PC-9 (cell line): ENCODE measurements at regions not wholly inside any gene's neighbourhood (a gene's known extent, or its start where the extent isn't known, plus 50 kb on each side); places are given as distances from the start of the nearest gene placed in this dataset.

Experiments used
- BruUV-seq: library from RNA; stranded (reverse); fragments of 400-500 nt; replicated peaks from 2 replicates; lab custom pipeline; 2021; lab: Mats Ljungman, UMichigan
- CTCF ChIA-PET: fragments of 300-600 bp; sonication (Branson Sonifier 250); formaldehyde crosslinking; loops from one replicate; lab custom pipeline; 2022; ENCODE audit warnings: antibody characterized with exemption; lab: Charles Lee
- POLR2A ChIA-PET: fragments of 300-600 bp; sonication (Branson Sonifier 250); formaldehyde crosslinking; loops from one replicate; lab custom pipeline; 2022; ENCODE audit warnings: antibody characterized with exemption; ENCODE audit not compliant: unreplicated experiment; lab: Charles Lee
- DNase-seq, 2 experiments: peaks; one replicate each; pipeline versions ENCODE4 v3.0.0 to v3.0.0-alpha.2; 2015 to 2022; ENCODE audit warnings: mixed read lengths in 1 of 2
- H2AFZ ChIP-seq: fragments of 200-600 bp; sonication (generic); 2 replicates; pipeline ENCODE4 v1.8.1; 2017; ENCODE audit warnings: antibody characterized with exemption
- H3F3A ChIP-seq: fragments of 200-600 bp; sonication (generic); 2 replicates; pipeline ENCODE4 v1.8.1; 2017; ENCODE audit warnings: antibody characterized with exemption, mild to moderate bottlenecking, low read depth; ENCODE audit not compliant: insufficient read depth
- H3K27ac ChIP-seq: fragments of 200-600 bp; sonication (generic); 2 replicates; pipeline ENCODE4 v1.6.1; 2016; ENCODE audit warnings: mixed run types
- H3K27me3 ChIP-seq: fragments of 200-600 bp; sonication (generic); 2 replicates; pipeline ENCODE4 v1.6.1; 2016; ENCODE audit warnings: low read depth, mixed run types; ENCODE audit not compliant: insufficient read depth
- H3K36me3 ChIP-seq: fragments of 200-600 bp; sonication (generic); 2 replicates; pipeline ENCODE4 v1.6.1; 2016; ENCODE audit warnings: low read depth, mixed run types
- H3K4me1 ChIP-seq: fragments of 200-600 bp; sonication (generic); replicated peaks from 2 replicates; pipeline ENCODE4 v1.6.1; 2016; ENCODE audit warnings: mixed run types; ENCODE audit not compliant: insufficient read depth
- H3K4me2 ChIP-seq: fragments of 200-600 bp; sonication (generic); 2 replicates; pipeline ENCODE4 v1.6.1; 2017; ENCODE audit warnings: mixed run types
- H3K4me3 ChIP-seq: fragments of 200-600 bp; sonication (generic); 2 replicates; pipeline ENCODE4 v1.6.1; 2016; ENCODE audit warnings: mixed run types
- H3K79me2 ChIP-seq: fragments of 200-600 bp; sonication (generic); 2 replicates; pipeline ENCODE4 v1.6.1; 2017; ENCODE audit warnings: low read depth, mixed run types
- H3K9me2 ChIP-seq: fragments of 200-600 bp; sonication (generic); 2 replicates; pipeline ENCODE4 v1.8.1; 2017; ENCODE audit warnings: mild to moderate bottlenecking; ENCODE audit not compliant: insufficient read depth
- H3K9me3 ChIP-seq: fragments of 200-600 bp; sonication (generic); 2 replicates; pipeline ENCODE4 v1.8.1; 2016; ENCODE audit warnings: low read depth; ENCODE audit not compliant: insufficient read depth
- H4K20me1 ChIP-seq: fragments of 200-600 bp; sonication (generic); 2 replicates; pipeline ENCODE4 v1.8.1; 2017; ENCODE audit not compliant: insufficient read depth
- EZH2 ChIP-seq: fragments of 200-600 bp; sonication (generic); IDR thresholded peaks from 2 replicates; pipeline ENCODE4 v1.8.0; 2017; ENCODE audit warnings: antibody characterized with exemption, low read depth
- intact Hi-C: fragments of 100-400 bp; cut with micrococcal nuclease; formaldehyde crosslinking; loops from one replicate; pipeline ENCODE4 v1.10.0; 2022; ENCODE audit not compliant: unreplicated experiment
- TF ChIP-seq, protein P1 (sequence below): fragments of 200-600 bp; sonication (generic); conservative IDR thresholded peaks from 2 replicates; pipeline ENCODE4 v1.6.1; 2017; ENCODE audit warnings: mixed run types, antibody characterized with exemption, mild to moderate bottlenecking, moderate library complexity

- DNase-seq, result no peak
- Histone ChIP-seq H3K4me2 (no peak overlapping the region), H3K4me3 (no peak overlapping the region), H3K27ac (no peak overlapping the region), H3K79me2 (no peaks in the 10 kb centered on the region), H3K36me3 (no peaks in the 10 kb centered on the region), H3K9me2 (no peaks in the 10 kb centered on the region), H3K27me3 (no peaks in the 10 kb centered on the region), H4K20me1 (no peaks in the 10 kb centered on the region), H3F3A (no peaks in the 10 kb centered on the region), H3K4me1 (no peaks in the 10 kb centered on the region), H2AFZ (no peak overlapping the region), H3K9me3 (peaks cover 4% of the 10 kb centered on the region; the same call in 1 of the 2 replicates)
- intact Hi-C loops, result no loop called here
- ChIA-PET POLR2A (no interaction called here), CTCF (no interaction called here)
- no TSS peak for BruUV-seq
- TF ChIP-seq, protein P1, sequence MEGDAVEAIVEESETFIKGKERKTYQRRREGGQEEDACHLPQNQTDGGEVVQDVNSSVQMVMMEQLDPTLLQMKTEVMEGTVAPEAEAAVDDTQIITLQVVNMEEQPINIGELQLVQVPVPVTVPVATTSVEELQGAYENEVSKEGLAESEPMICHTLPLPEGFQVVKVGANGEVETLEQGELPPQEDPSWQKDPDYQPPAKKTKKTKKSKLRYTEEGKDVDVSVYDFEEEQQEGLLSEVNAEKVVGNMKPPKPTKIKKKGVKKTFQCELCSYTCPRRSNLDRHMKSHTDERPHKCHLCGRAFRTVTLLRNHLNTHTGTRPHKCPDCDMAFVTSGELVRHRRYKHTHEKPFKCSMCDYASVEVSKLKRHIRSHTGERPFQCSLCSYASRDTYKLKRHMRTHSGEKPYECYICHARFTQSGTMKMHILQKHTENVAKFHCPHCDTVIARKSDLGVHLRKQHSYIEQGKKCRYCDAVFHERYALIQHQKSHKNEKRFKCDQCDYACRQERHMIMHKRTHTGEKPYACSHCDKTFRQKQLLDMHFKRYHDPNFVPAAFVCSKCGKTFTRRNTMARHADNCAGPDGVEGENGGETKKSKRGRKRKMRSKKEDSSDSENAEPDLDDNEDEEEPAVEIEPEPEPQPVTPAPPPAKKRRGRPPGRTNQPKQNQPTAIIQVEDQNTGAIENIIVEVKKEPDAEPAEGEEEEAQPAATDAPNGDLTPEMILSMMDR, result no peak
- no peak for TF ChIP-seq EZH2
These were observed 293.9 kb downstream of the ARAP2 start for GRCh38 chr4:35950442-35950841.

DNA sequence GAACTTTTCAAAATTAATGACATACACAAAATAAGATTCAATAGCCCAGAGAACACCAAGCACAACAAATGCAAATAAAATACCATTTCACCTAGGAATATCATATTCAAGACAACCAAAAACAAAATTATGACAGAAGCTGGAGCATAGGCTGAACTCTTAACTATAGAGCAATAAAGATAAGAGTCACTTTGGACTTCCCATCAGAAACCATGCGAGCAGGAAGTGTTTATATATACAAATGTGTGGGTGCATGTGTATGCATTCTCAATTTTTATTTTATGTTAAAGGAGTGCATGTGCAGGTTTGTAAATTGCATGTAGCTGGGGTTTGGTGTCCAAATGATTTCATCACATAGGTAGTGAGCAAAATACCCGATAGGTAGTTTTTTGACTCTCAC is 291.6 kb downstream of the ARAP2 start:
- POLR2A ChIA-PET, result no interaction called here
- CTCF ChIA-PET, result no interaction called here
- no peak overlapping the region for H3K4me2 ChIP-seq
- TF ChIP-seq, protein P1, result no peak
- no peak for TF ChIP-seq EZH2
- no peak for DNase-seq
- H2AFZ ChIP-seq, result no peak overlapping the region
- H3K27me3 ChIP-seq, result no peaks in the 10 kb centered on the region
- H3F3A ChIP-seq, result no peaks in the 10 kb centered on the region
- intact Hi-C loops, result no loop called here
- no peaks in the 10 kb centered on the region for H3K79me2 ChIP-seq
- H4K20me1 ChIP-seq, result no peaks in the 10 kb centered on the region
- no peaks in the 10 kb centered on the region for H3K4me1 ChIP-seq
- no peaks in the 10 kb centered on the region for H3K9me2 ChIP-seq
- no peak overlapping the region for H3K27ac ChIP-seq
- peaks cover 4% of the 10 kb centered on the region; the same call in 1 of the 2 replicates for H3K9me3 ChIP-seq
- no TSS peak for BruUV-seq
- H3K4me3 ChIP-seq, result no peak overlapping the region
- no peaks in the 10 kb centered on the region for H3K36me3 ChIP-seq

DNA sequence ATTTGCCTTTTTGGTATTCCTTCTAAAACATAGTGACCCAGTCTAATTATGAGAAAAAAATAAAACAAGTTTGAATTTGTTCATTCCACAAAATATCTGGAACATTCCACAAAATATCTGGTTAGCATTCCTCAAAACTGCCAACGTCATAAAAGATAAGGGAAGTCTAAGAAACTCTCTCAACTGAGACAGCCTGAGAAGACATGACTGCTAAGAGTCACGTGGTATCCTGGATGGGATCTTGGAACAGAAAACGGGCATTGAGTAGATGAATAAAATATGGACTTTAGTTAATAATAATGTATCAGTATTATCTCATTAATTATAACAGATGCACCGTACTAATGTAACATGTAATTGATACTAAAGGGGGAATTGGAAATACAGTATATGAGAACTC is 280.9 kb downstream of the ARAP2 start:
- POLR2A ChIA-PET, result no interaction called here

More for the DNA sequence above, 280.9 kb downstream of the ARAP2 start:
- Histone ChIP-seq H3K27ac (no peak overlapping the region), H4K20me1 (no peaks in the 10 kb centered on the region), H3F3A (no peaks in the 10 kb centered on the region), H3K4me2 (no peak overlapping the region), H2AFZ (no peak overlapping the region), H3K4me1 (no peaks in the 10 kb centered on the region), H3K9me3 (no peaks in the 10 kb centered on the region), H3K27me3 (no peaks in the 10 kb centered on the region), H3K9me2 (no peaks in the 10 kb centered on the region; the same call in 1 of the 2 replicates), H3K79me2 (no peaks in the 10 kb centered on the region), H3K4me3 (no peak overlapping the region), H3K36me3 (no peaks in the 10 kb centered on the region)
- DNase-seq, result no peak
- no TSS peak for BruUV-seq
- no peak for TF ChIP-seq EZH2
- TF ChIP-seq, protein P1, result no peak
- intact Hi-C loops, result no loop called here
- CTCF ChIA-PET, result no interaction called here
